Fibroblast of skin of right quadriceps (primary cell): ENCODE measurements at regions not wholly inside any gene's neighbourhood (a gene's known extent, or its start where the extent isn't known, plus 50 kb on each side); places are given as distances from the start of the nearest gene placed in this dataset.
"Not testable (repeated sequence)": the region's sequence is repeated elsewhere in the genome, so short reads cannot be mapped to it uniquely, and the experiment has no call there.

ENCODE experiments used
- DNase-seq: peaks from one replicate; pipeline ENCODE4 v3.0.0-alpha.2; 2013

GRCh38 chr7:136400877-136401276 lies 423.7 kb upstream of the MTPN start:
- DNase-seq, result no peak

- DNase-seq, result no peak
Observed at GRCh38 chr7:136399385-136399784, 422.2 kb upstream of the MTPN start.

GRCh38 chr7:136392856-136393255 lies 415.7 kb upstream of the MTPN start:
- DNase-seq, result no peak

- DNase-seq, result no peak
Observed at GRCh38 chr7:136391371-136391770, 414.2 kb upstream of the MTPN start.

GRCh38 chr7:136389933-136390332 lies 412.8 kb upstream of the MTPN start:
- DNase-seq, result no peak

- DNase-seq, result no peak
Observed at GRCh38 chr7:136386876-136387275, 409.7 kb upstream of the MTPN start.

GRCh38 chr7:136371409-136371808 lies 394.2 kb upstream of the MTPN start:
- DNase-seq, result not testable (repeated sequence)

DNA sequence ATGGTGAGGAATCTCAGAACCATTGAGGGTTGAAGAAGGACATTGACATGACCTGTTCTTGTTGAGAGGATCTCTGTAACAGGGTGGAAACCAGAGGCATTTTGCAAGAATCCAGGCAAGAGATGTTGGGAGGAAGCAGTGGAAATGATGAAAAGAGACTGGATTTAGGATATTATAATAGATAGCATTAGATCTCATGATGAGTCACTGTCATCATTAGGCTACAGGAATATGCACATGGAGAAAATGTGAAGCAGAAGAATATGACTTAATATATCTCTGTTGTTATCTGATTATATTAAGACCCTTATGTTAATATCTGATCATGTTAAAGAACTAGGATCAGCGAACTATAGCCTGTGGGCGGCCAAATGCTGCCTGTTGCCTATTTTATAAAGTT lies 393.0 kb upstream of the MTPN start:
- no peak for DNase-seq

GRCh38 chr7:136369225-136369624 lies 392.1 kb upstream of the MTPN start:
- DNase-seq, result no peak

GRCh38 chr7:136359333-136359903 lies 382.3 kb upstream of the MTPN start:
- DNase-seq, result no peak

DNA sequence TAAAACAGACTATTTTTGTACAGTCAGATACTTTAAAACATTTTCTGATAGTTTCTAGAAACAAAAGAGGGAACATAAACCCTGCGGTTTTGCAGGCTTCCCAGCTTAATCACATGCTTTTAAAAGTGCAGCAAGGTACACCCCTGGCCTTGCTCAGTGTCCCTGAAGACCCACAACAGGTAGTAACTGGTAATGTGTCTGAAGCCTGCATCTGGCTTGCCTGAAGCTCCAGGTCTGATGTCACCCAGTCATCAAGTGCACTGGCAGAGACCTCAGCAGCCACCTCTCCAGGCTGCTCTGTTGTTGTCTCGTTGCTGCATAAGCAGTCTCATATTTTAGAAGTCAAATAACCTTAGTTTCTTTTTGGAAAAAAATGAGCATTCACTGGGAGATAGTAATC lies 376.1 kb upstream of the MTPN start:
- no peak for DNase-seq

GRCh38 chr7:136348542-136349192 lies 371.5 kb upstream of the MTPN start:
- no peak for DNase-seq

DNA sequence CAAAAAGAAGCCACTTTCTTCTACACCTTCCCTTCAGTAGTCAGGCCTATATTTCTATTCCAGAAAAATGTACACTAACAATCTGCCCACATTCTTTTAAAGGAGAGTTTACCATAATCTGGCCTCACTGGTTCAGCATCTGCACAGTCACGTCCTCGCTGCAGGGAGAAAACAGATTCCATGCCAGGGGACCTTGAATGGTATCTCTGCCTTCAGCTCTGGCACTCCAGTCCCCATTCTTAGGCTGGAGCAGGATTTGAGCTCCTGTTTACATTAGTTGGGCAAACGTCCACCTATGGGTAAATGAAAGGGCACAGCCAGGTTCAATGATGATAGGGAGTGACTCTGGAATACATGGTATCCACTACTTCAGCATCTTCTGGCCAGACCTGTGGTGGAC lies 371.0 kb upstream of the MTPN start:
- no peak for DNase-seq

DNA sequence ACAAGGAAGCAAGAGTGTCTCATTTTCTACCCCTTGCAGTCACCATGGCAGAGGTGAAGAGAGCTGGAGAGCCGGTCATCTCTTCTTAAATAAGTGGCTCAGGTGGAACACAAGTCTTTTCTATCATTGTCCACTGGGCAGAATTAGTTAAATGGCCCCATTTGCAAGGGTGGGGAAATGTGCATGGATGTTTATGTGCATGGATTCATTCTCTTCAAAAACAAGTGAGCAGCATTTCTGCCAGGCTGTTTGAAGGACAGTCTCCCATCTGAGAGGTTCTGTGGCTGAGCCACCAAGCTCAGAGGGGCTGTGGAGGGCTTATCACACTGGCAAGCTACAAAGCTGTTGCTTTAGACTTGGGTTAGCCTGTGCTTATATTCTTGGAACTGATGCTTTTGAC lies 370.3 kb upstream of the MTPN start:
- no peak for DNase-seq

DNA sequence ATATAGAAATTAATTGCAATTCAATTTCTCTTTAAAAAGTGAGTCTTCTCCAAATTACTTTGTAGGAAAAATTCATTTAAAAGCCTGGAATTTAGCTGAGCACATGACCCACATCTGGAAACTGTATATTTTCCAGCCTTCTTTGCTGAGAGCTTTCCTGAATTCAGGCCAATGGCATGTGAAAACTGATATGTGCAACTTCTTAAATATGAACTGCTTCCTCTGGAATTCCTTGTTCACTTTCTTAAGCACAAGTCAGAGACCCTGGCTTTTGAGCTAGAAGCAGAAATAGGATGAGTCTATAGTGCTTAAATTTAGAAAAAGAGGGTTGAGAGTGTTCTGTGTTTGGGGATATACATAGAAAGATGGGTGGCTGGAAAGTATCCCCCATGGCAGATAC lies 365.1 kb upstream of the MTPN start:
- peak; percentile 3 for DNase-seq

- peak; percentile 6 for DNase-seq
Observed at GRCh38 chr7:136339464-136339863, 362.3 kb upstream of the MTPN start.

- DNase-seq, result no peak
Observed at GRCh38 chr7:136336932-136337331, 359.8 kb upstream of the MTPN start.

GRCh38 chr7:136333636-136334035 lies 356.5 kb upstream of the MTPN start:
- no peak for DNase-seq

DNA sequence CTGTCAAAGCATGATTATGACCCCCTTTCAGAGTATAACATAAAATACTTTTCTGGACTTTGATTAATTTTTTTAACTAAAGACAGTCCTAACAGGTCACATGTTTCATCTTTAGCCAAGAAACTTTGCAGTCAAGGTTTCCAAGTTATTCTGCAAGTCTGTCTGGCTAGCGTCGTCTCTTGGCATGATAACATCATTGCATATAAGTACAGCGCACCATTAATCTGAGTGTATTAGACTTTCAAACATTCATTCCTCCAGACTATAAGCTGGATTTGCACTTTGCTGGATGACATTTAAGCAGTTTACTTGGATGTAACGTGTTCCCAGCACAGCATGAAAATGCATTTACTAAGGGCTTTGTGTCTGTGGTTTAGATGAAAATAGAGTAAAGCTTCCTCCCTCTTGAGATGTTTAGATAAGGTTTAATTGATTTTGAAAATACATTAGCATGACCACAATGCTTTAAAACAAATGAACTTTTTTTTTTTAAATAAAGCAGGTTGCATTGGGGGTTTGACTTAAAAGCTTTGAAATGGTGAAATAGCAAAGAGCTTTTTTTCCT lies 349.0 kb upstream of the MTPN start:
- no peak for DNase-seq

- DNase-seq, result no peak
Observed at GRCh38 chr7:136325578-136325977, 348.4 kb upstream of the MTPN start.

DNA sequence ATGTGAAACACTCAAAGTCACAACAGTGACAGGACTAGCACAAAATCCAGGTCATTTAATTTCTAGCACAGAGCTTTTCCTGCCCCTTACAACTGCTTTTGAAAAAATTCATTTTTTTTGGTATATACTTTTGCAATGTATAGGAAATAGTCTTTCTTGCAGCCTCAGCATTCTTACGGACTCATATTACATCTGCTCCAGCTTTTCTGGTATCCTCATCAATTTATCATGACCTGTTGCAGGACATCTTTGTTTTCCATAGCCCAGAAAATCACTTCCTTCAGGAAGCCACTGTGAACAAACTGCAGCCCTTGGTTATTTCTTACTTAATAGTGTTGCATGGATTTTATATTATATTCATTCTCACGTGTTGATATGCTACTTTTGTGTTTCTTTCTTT lies 347.9 kb upstream of the MTPN start:
- no peak for DNase-seq

DNA sequence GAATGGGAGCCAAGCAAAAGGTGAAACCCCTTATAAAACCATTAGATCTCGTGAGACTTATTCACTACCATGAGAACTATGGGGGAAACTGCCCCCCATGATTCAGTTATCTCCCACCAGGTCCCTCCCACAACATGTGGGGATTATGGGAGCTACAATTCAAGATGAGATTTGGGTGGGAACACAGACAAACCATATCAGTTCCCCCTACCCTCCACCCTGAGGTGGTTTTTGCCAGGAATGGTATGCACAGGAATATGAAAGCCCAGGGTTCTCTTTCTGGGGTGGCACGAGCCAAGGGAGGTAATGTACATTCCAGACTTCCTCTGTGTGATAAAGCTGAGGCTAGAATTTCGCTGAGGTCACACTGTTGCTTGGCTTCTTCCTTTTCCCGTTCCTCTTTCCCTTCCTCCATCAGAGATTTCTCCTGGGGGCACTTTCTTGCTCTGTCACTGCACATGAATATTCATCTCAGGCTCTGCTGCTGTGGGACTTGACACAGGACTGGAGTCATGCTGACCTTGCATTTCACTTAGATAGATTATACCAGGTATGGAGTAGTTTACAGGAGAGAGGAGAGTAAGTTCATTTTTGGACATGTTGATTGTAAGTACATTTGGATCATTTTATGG lies 347.0 kb upstream of the MTPN start:
- no peak for DNase-seq

- DNase-seq, result no peak
Observed at GRCh38 chr7:136312592-136312991, 335.4 kb upstream of the MTPN start.

DNA sequence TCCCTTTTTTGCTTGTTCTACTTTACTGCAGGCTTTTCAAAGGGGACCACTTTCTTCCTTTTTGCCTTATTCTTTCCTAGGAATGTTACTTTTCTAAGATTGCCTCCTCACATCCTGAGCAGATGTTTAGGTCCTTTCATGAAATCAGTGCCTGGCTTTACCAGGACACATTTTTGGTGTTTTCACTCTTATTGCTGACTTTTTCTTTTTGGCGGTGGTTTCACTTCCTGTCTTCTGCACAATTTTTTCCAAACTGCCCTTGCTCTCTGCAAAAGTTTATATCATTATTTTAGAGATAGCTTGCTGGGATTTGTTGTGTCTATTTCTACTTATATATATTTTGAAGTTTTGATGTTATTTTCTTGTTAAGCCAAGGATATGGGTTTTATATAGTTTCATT lies 332.2 kb upstream of the MTPN start:
- no peak for DNase-seq
